Neuron (in vitro differentiated cells): ENCODE measurements at regions not wholly inside any gene's neighbourhood (a gene's known extent, or its start where the extent isn't known, plus 50 kb on each side); places are given as distances from the start of the nearest gene placed in this dataset.
"Not testable (repeated sequence)": the region's sequence is repeated elsewhere in the genome, so short reads cannot be mapped to it uniquely, and the experiment has no call there.

Experiments
- H2AFZ ChIP-seq: one replicate; pipeline ENCODE4 v1.6.1; 2013; ENCODE audit warnings: low read depth, mild to moderate bottlenecking, inconsistent platforms, low read length, moderate library complexity
- H3K27me3 ChIP-seq: one replicate; pipeline ENCODE4 v1.6.1; 2013; ENCODE audit warnings: low read length; ENCODE audit not compliant: insufficient read depth
- H3K36me3 ChIP-seq: one replicate; pipeline ENCODE4 v1.6.1; 2013; ENCODE audit warnings: low read length; ENCODE audit not compliant: insufficient read depth
- H3K4me1 ChIP-seq: one replicate; pipeline ENCODE4 v1.6.1; 2013; ENCODE audit warnings: low read length; ENCODE audit not compliant: insufficient read depth
- H3K4me3 ChIP-seq: 2 replicates; pipeline ENCODE4 v1.5.1; 2013; ENCODE audit warnings: mild to moderate bottlenecking, low read length, moderate library complexity
- H3K9me3 ChIP-seq: one replicate; pipeline ENCODE4 v1.6.1; 2013; ENCODE audit warnings: low read length

- H2AFZ ChIP-seq = peak overlapping the region; percentile 12
- no peak overlapping the region for H3K4me3 ChIP-seq
- no peaks in the 10 kb centered on the region for H3K36me3 ChIP-seq
- H3K9me3 ChIP-seq = no peaks in the 10 kb centered on the region
- no peaks in the 10 kb centered on the region for H3K4me1 ChIP-seq
- H3K27me3 ChIP-seq = no peaks in the 10 kb centered on the region
Measured at GRCh38 chr18:65235966-65236624, 514.7 kb upstream of the CDH7 start.

GRCh38 chr18:65230311-65230710 is 520.5 kb upstream of the CDH7 start:
- no peaks in the 10 kb centered on the region for H3K4me1 ChIP-seq
- no peaks in the 10 kb centered on the region for H3K36me3 ChIP-seq
- no peaks in the 10 kb centered on the region for H3K27me3 ChIP-seq
- no peak overlapping the region for H2AFZ ChIP-seq
- no peaks in the 10 kb centered on the region for H3K9me3 ChIP-seq
- no peak overlapping the region for H3K4me3 ChIP-seq

GRCh38 chr18:65227970-65228369 is 522.8 kb upstream of the CDH7 start:
- no peaks in the 10 kb centered on the region for H3K4me1 ChIP-seq
- no peaks in the 10 kb centered on the region for H3K27me3 ChIP-seq
- no peaks in the 10 kb centered on the region for H3K9me3 ChIP-seq
- H3K36me3 ChIP-seq = no peaks in the 10 kb centered on the region
- no peak overlapping the region for H3K4me3 ChIP-seq
- H2AFZ ChIP-seq = no peak overlapping the region

- H3K4me1 ChIP-seq = no peaks in the 10 kb centered on the region
- H2AFZ ChIP-seq = no peak overlapping the region
- H3K9me3 ChIP-seq = no peaks in the 10 kb centered on the region
- no peaks in the 10 kb centered on the region for H3K36me3 ChIP-seq
- no peak overlapping the region for H3K4me3 ChIP-seq
- H3K27me3 ChIP-seq = no peaks in the 10 kb centered on the region
Measured at GRCh38 chr18:65221736-65222135, 529.1 kb upstream of the CDH7 start.

GRCh38 chr18:65221115-65221514 is 529.7 kb upstream of the CDH7 start:
- no peaks in the 10 kb centered on the region for H3K9me3 ChIP-seq
- H3K27me3 ChIP-seq = no peaks in the 10 kb centered on the region
- no peaks in the 10 kb centered on the region for H3K36me3 ChIP-seq
- H2AFZ ChIP-seq = no peak overlapping the region
- H3K4me3 ChIP-seq = no peak overlapping the region
- H3K4me1 ChIP-seq = no peaks in the 10 kb centered on the region

- H3K4me3 ChIP-seq = no peak overlapping the region
- H2AFZ ChIP-seq = no peak overlapping the region
- H3K9me3 ChIP-seq = no peaks in the 10 kb centered on the region
- H3K27me3 ChIP-seq = no peaks in the 10 kb centered on the region
- no peaks in the 10 kb centered on the region for H3K36me3 ChIP-seq
- no peaks in the 10 kb centered on the region for H3K4me1 ChIP-seq
Measured at GRCh38 chr18:65215865-65216466, 534.8 kb upstream of the CDH7 start.

- no peaks in the 10 kb centered on the region for H3K36me3 ChIP-seq
- H3K4me1 ChIP-seq = no peaks in the 10 kb centered on the region
- no peaks in the 10 kb centered on the region for H3K9me3 ChIP-seq
- no peak overlapping the region for H2AFZ ChIP-seq
- no peaks in the 10 kb centered on the region for H3K27me3 ChIP-seq
- no peak overlapping the region for H3K4me3 ChIP-seq
Measured at GRCh38 chr18:65214456-65214855, 536.4 kb upstream of the CDH7 start.

- no peaks in the 10 kb centered on the region for H3K9me3 ChIP-seq
- no peak overlapping the region for H3K4me3 ChIP-seq
- no peak overlapping the region for H2AFZ ChIP-seq
- no peaks in the 10 kb centered on the region for H3K4me1 ChIP-seq
- H3K27me3 ChIP-seq = no peaks in the 10 kb centered on the region
- no peaks in the 10 kb centered on the region for H3K36me3 ChIP-seq
Measured at GRCh38 chr18:65206551-65207260, 544.1 kb upstream of the CDH7 start.

- Histone ChIP-seq H3K4me1 (no peaks in the 10 kb centered on the region), H3K9me3 (no peaks in the 10 kb centered on the region), H2AFZ (no peak overlapping the region), H3K36me3 (no peaks in the 10 kb centered on the region), H3K27me3 (no peaks in the 10 kb centered on the region), H3K4me3 (no peak overlapping the region)
Measured at GRCh38 chr18:65202091-65202490, 548.7 kb upstream of the CDH7 start.

- Histone ChIP-seq H3K4me3 (no peak overlapping the region), H3K27me3 (no peaks in the 10 kb centered on the region), H3K4me1 (no peaks in the 10 kb centered on the region), H3K9me3 (no peaks in the 10 kb centered on the region), H2AFZ (no peak overlapping the region), H3K36me3 (no peaks in the 10 kb centered on the region)
Measured at GRCh38 chr18:65175681-65176080, 575.1 kb upstream of the CDH7 start.

GRCh38 chr18:65162086-65162485 is 588.7 kb upstream of the CDH7 start:
- not testable (repeated sequence) for H3K27me3 ChIP-seq, H3K36me3 ChIP-seq, H3K4me1 ChIP-seq, H3K9me3 ChIP-seq, H3K4me3 ChIP-seq, H2AFZ ChIP-seq

GRCh38 chr18:65146482-65147021 is 604.3 kb upstream of the CDH7 start:
- Histone ChIP-seq H2AFZ (no peak overlapping the region), H3K27me3 (no peaks in the 10 kb centered on the region), H3K9me3 (no peaks in the 10 kb centered on the region), H3K4me3 (no peak overlapping the region), H3K36me3 (no peaks in the 10 kb centered on the region), H3K4me1 (peaks cover 2% of the 10 kb centered on the region)

GRCh38 chr18:65145312-65145711 is 605.5 kb upstream of the CDH7 start:
- H3K4me3 ChIP-seq = no peak overlapping the region
- no peaks in the 10 kb centered on the region for H3K9me3 ChIP-seq
- H3K4me1 ChIP-seq = peaks cover 2% of the 10 kb centered on the region
- no peaks in the 10 kb centered on the region for H3K27me3 ChIP-seq
- H3K36me3 ChIP-seq = no peaks in the 10 kb centered on the region
- no peak overlapping the region for H2AFZ ChIP-seq
